Colon (tissue), 2 donors: ENCODE measurements at regions not wholly inside any gene's neighbourhood (a gene's known extent, or its start where the extent isn't known, plus 50 kb on each side); places are given as distances from the start of the nearest gene placed in this dataset.

Experiments used
- FAIRE-seq: peaks from 2 replicates; lab custom pipeline; 2012; peaks lifted over from hg19 to GRCh38; lab: Jason Lieb, UNC
- donor health status: control.
- donor health status: control.

DNA sequence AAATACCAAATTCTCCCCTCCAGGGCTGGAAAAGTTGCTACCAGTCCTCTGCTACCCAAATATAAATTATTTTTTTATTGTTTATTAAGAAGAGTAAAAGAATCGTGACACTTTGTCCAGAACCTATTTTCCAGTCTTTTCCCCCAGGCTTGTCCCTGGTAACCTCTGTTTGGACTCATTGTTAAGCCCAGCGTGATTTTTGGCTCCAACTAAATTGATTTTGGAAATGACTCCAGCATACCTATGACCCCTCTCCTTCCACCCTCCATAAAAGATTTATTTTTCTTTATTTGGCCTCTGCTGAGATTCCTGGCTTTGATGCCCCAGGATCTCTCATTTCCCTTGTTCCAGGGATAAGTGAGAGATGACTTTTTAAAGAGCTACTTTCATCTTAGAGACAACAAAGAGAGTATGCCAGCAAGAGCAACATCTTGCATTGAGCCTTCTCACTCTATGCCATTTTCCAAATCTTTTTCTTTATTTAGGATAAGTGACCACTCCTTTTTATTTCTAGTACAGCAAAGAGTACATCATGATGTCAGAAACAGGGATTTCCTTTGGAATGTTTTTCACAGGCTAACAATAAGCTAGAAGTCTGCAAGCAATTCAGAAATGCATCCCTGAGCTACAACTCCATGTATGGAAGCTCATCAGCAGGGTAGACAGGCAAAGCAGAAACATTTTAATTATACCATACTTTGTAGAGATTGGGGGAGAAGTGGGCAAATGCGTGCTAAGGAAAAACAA, 75.8 kb downstream of the DAD1 start:
- no peak for FAIRE-seq

DNA sequence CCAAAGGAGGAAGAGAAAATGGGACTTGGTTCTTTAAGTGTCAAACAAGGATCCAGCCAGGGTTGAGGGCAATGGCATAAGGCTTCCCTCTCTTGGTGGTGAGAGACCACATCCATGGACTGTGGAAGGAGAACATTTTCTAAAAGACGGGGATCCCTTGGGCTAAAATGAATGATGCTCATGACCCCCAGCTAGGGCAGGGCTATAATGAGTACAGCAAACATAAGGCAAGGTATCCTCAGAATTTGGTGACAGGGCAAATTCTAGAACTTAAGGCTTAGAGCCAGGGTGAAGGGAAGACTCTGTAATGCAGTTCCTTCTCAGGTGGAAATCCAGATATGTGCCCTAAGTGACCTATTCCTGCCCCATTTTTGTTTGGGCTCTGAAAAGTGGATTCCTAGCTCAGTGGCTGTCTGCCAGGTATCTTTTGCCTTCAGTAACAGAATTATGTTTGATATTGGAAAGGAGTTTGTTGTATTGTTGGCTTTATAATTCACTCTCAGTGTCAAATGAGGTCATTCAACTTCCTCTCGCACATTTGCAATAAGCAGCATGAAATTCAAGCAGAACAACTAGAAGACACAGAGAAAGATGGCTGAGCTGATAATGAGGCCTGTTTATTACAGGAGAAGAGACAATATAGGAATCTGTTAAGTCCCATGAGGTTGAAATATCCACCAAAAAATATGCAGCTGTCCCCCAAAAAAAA, 76.8 kb downstream of the DAD1 start:
- FAIRE-seq = no peak

DNA sequence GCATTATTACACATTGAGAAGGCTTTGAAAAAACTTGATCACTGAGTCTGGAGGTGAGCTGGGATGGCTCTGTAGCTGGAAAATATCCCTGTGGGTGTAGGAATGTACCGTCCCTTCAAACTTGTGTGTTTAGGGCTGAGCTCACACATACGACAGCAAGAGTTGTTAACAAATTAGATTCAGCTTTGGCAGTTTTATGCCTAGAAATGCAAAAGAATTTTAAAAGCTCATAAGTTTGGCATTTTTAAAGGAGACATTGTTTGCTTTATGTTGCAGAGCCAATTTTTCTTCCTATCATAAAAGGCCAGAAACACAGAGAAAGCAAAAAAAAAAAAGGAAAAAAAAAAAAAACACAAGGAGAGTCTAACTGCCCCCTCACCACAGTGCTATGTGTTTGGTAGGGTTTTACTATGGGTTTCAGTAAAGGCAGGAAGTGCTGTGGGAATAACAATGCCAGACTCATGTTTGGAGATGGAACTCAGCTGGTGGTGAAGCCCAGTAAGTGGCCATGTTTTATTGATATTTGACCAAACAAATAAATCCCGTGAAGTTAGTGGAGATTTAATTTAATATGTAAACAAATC, 78.4 kb downstream of the DAD1 start:
- no peak for FAIRE-seq

DNA sequence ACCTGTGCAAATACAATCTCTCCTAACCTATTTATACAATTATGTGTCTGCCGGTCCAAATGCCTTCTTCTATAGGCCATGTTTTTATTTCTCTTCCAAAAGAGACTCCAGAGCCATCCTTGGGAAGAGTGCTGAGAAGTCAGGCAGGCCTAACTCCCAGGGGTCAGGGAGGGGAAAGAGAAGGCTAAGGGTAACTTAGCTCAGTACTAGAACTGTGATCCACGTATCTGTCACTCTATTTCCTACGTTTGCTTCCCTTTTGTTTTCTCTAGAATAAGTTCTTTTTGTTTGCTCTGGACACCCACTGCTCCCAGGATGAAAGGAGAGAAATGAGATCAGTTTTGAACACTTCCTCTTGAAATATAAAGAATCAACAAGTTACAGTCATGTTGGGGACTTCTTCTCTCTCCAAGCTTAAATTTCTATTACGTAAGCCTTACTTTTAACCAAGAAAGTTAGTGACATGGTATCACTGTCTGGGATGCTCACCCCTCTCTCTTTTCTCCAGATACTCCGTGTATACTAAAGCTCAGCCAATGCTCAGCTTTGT, 79.2 kb downstream of the DAD1 start:
- FAIRE-seq = no peak

DNA sequence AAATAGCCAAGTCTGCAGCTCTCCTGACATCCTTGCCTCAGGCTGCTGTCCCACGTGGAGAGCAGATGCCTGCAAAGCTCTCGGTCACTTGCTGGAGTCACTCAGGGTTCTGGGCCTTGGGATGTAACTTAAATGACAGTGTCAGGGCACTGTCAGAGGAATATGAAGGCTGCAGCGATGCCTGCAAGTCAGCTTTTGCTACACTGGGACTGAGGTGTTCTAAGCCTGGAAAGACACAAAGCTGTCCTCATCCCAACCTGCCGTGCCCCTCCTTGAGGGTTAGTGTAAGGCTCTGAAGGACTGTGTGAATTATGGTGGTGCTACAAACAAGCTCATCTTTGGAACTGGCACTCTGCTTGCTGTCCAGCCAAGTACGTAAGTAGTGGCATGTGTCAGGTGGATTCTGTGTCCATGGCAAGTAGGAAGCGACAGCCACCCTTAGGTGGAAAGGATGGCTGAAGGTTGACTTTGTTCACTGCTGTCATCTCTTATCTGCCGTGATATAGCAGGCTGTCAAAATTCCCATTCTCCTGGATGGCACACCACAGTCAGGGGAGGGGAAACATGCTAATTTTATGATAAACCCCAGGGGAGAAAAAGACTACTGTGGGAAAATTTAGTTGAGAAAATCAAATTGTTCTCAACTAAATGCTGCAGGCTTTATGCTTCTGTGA, 79.9 kb downstream of the DAD1 start:
- no peak for FAIRE-seq

DNA sequence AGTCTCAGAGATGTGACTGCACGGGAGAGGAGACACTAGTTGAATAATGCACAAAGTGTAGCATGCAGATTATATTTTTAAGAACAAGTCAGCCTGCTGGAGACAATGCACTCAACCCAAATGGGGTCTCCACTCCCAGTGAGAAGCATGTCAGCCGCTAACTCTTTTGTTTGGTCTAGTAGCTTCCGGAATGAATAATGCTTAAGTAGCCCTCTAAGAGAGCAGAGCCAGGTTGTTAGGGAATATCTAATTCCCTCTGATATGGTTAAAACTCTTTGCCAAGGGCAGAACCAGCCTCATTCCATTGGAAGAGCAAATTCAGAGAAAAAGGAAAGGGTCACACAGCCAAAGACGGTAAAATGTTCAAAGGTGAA, 80.4 kb downstream of the DAD1 start:
- FAIRE-seq = no peak

DNA sequence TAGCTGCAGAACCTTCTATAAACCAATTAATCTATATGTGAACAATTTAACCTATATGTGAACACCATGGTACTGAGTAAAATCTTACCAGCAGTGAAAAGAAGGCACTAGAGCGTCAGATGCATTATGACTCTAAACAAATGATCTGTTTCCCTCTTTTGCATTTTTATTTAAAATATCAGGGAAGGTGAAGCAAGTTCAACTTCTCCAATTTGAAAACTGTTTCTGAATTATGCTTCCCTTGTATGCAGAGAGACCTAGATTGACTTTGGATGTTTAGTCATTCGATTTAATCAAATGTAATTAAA, 80.9 kb downstream of the DAD1 start:
- FAIRE-seq = no peak

DNA sequence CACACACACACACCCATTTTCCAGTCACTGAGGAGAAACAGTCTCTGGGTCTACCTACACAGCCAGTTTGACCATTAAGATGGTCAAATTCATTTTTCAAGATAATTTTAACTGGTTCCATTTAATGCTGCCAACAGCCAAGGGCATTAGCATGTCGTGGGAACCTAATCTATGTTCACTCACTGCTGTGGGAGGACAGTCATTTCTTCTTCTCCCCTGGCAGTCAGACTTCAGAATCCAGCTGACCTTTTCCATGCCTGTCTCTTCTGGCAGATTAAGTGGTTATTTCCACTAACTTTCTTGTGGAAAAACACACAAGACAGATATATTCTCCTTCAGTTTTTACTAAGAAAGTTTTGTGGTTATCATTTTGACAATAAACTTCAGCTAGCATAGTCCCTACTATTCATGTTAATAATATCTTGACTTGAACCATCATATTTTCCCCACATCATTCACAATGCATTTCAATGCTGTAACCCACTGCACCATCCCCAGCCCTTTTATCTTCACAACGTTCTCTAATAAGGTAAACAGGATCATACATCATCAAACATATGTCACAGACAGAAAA, 82.2 kb downstream of the DAD1 start:
- FAIRE-seq = no peak

DNA sequence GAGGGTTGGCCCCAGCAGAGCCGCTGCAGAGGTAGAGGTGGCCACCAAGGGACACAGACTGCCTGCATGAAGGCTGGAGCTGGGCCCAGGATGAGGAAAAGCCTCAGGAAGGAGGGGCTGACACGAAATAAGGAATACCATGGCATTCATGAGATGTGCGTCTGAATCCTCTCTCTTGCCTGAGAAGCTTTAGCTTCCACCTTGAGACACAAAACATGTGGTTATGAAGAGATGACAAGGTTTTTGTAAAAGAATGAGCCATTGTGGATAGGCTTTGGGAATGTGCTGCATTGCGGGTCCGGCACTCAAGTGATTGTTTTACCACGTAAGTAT, 82.7 kb downstream of the DAD1 start:
- no peak for FAIRE-seq

DNA sequence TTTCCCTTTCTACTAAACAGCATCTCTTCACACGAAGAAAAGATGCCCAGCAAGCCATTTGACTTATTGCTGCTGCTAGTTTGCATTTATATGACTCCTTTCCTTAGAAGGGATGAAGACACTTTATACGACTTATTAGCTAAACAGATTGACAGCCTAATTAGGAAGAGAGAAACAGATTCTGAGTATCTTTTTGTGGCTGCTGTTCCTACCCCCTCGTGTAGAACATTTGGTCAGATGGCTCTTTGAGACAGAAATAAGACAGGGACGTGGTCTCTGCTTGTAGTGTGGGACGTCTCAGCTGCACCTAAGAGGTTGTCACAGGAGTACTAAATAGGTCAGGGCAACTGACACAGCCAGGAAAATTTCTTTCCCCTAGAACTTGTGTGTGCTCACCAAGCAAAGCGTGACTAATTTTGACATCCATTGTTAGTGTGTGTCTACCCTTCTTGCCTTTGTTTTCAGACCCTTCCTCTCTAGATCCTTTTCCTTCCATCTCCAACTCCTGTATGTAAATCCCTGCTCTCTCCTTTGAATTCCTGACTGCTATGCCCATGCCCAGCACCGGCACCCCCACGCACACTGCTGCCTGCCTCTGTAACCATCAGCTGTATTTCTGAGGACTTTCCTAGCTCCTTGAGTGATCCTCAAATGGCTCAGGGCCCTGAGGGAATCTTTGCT, 83.2 kb downstream of the DAD1 start:
- FAIRE-seq = no peak

DNA sequence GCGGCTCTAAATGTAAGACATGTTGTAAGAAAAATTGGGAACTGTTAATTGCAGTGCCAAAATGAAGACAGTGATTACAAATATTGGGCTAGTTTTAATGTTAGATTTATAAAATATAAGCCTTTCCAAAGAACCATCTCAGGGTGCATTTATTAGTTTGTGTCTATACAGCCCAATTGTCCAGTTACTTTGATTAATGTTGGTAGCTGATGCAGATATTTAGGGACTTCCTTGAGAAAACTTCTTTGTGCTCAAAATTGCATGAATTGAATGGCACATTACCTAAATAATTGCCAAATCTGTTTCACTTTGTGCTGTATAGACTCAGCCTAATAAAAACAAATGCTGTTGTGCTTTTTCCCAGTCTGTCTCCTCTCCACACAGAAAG, 83.7 kb downstream of the DAD1 start:
- no peak for FAIRE-seq

DNA sequence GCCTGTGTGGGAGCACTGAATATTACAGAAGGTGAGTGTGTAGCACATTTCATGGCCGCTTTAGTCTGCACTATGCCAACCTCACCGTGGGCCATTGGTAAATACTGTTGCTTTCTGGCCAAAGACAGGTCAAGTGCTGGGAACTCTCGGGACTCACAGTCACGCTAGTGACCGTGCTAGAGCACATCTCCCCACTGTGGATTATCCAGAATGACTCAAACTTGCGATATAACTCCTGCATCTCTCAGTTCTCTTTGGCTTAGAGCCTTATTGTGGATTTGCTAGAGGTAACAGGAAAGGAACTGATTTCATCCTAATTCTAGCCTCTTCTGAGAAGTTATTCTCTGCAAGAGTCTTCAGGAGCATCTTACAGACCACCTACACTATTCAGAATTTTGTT, 86.5 kb downstream of the DAD1 start:
- no peak for FAIRE-seq

DNA sequence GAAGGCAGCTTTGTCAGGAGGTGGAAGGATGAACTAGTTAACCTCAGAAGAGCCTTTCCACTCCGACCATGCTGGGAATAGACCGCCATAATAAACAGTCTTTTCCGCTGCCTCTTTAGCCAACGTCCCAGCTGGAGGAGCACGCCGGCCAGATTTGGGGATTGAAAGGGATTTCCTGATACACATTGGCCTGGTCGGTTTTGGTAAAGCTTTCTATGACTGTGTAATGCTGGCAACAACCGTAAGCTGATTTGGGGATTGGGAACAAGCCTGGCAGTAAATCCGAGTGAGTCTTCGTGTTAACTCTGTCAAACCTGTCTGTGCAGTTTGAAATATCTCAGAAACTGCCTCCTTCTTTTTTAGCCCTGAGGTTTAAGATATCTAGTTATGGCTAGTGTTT, 87.0 kb downstream of the DAD1 start:
- no peak for FAIRE-seq

DNA sequence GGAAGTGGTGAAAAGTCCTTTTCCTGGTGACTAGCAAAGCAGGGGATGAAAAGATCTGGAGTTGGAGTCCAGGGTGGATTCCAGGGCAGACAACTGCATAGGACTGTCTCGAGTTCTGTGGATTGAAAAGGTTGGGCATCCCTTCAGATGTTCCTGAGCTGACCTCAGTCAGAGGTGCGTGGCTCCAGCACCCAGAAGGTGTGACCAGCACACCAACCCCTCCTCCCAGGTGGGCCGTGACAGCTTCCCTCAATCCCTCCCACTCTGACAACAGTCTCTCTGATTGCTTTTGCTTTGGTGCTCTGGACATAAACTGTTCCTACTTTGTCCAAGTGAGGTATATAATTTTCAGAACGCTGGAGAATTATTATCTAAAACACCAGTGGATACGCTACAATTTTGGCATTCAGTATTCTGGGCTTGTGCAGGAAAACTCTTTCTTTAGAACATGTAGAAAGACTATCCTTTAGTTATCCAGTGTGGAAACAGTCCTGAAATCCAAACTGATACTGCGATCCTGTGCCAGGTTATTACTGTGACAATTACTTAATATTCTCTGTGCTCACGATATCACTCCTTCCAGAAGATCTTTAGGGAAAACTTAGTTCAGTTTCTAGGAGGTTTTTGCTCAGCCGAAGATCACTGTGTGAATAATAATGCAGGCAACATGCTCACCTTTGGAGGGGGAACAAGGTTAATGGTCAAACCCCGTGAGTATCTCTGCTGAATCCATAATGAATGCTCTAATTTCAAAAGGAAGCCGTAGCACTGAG, 87.9 kb downstream of the DAD1 start:
- FAIRE-seq = no peak

DNA sequence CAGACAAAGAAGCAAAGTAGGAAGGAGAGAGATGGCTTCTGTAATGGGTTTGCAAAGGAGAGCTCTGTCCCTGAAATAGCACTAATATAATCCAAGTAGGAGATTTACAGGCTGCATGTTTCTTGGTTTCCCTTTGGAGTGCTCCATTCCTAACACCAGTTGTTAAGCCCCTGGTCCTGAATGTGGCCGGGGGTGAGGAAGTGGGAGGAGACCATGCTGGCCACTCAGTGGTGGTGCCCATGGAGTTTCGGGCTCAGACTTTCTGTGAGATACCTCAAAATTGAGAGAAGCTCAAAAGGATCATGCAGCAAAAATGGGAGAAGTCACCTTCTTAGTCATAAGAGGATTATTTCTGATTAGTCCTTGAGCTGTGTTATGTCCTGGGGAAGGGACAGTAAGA, 88.5 kb downstream of the DAD1 start:
- no peak for FAIRE-seq

DNA sequence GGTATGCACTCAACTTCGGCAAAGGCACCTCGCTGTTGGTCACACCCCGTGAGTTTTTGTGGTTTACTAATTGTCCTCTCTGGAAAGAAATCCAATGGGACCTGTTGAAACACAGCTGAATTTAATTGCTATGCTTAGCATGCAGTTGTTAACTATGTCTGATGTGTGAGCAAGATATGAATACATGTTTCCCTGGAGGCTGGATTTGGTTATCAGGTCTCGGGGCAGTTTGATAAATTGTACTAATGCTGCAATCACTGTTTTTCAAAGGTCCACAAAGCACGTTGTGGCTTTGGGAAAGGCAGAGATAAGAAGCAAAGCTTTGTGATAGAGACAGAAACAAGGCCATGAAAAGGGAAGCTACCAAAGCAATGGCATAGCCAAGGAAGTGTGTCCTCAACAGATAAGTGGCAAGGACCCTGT, 91.3 kb downstream of the DAD1 start:
- no peak for FAIRE-seq

DNA sequence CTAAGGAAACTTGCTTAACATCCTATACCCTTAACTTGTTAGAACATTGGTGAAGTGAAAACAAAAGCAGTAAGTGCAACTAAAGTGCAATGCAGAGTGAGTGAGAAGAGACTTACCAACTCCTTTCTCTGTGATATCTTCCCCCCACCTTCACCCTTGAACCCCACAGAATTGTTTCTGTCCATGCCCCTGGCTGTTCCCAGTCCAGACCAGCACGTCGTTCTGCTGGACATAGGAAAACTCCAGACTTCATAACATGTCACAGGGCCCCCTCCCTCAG, 91.9 kb downstream of the DAD1 start:
- FAIRE-seq = no peak

DNA sequence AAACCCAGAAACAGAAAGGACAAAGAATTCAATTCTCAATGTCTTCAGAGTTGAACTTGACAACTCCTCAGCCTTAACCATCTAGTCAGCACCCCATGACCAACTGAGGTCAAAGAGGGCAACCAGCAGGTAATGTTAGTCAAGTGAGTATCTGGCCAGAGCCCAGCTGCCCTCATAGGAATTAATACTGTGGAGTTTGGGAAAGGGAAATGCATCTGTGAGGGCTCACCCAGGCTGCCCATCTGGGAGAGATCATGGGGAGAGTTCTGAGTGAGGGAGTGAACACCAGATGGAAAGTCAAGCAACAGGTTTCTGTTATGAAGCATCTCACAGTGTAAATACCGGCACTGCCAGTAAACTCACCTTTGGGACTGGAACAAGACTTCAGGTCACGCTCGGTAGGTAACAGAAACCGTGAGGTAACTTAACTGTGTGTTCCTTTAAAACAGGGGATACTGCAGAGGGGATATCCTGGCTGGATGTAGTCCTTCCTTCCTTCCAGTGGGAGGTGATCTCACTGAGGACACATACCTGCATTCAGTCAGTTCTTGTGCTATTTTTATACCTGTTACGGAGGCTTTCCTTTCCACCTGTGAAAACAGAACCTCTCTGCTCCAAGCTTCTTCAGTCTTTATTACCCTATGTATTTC, 94.4 kb downstream of the DAD1 start:
- FAIRE-seq = no peak

DNA sequence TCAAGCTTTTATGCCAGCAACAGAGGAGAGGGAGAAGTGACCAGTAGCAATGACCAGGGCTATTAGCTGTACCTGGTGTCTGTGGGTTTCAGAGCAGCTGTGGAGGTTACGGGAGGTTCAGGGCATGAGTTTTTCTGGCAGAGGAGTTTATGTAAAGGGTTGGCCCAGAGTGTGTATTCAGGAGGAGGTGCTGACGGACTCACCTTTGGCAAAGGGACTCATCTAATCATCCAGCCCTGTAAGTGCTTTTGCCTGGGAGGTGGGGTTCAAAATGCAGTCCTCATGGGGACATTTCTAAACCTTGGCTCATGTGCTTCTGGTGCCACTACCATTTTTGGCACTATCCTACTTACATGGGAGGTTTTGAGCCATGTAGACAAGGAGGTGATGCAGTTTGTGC, 95.3 kb downstream of the DAD1 start:
- FAIRE-seq = no peak

DNA sequence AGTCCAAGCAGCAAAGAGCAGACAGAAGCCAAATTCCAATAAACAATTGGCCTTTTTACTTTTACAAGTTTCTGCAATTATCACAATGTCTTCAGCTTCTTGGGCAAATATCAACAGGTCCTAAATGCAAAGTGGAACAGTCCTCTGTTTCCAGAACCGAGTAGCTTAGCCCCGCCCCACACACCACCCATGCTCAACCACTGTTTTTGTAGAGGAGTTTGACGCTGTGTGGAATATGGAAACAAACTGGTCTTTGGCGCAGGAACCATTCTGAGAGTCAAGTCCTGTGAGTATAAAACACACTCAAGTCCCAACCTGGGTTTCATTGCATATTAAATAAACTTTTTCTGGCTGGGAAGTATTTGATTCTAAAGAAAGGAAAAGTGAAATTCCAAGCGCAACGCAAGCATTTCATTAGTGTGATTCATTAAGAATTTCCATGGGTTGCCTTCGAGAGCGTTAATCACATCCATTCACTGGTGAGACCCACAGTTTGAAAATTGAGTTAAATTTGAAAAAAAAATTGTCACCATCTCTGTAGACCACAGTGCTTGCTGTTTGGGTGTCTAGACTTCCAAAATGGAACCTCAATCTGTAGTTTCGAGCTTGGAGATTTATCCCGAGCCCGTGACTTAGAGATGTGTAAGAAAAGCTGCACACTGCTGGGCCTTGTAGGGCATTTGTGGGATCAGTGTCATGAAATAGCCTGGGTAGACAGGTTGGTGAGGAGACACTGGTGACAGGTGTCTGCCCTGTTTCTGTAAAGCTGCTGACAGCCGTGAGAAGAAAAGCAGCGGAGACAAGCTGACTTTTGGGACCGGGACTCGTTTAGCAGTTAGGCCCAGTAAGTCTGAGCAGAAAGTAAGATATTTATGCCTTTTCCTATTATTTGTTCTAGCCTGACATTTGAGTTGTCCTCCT, 96.1 kb downstream of the DAD1 start:
- no peak for FAIRE-seq
